ENCODE measurements at regions not wholly inside any gene's neighbourhood (a gene's known extent, or its start where the extent isn't known, plus 50 kb on each side); places are given as distances from the start of the nearest gene placed in this dataset.

DNA sequence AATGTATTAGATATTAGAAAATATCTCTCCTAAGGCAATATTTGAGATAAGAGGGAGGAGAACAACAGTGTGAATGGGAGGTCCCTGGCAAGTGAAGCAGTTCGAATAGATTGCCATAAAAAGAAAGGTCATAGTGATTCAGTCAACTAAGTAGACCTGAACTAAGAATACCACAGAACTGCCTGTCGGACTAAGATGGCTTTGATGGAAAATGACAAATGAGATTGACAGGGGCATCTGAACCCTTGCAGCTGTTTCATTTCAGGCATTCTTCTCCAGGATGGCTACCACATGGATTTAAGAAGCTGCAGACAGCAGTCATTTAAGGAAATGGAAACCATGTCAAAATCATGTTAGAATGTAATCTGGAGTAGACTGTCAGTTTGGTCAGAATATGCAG, 308.4 kb upstream of the MEF2C start:
- no peak for TF ChIP-seq ZC3H10 (CRISPR knock-in tag; IDR thresholded peaks at IDR 0.05)
- no peak for TF ChIP-seq ZNF565 (CRISPR knock-in tag; conservative IDR thresholded peaks at IDR 0.05; ENCODE audit: low read depth)
- TF ChIP-seq ISL1 (CRISPR knock-in tag; IDR thresholded peaks at IDR 0.05), result no peak
- TF ChIP-seq, protein P1, sequence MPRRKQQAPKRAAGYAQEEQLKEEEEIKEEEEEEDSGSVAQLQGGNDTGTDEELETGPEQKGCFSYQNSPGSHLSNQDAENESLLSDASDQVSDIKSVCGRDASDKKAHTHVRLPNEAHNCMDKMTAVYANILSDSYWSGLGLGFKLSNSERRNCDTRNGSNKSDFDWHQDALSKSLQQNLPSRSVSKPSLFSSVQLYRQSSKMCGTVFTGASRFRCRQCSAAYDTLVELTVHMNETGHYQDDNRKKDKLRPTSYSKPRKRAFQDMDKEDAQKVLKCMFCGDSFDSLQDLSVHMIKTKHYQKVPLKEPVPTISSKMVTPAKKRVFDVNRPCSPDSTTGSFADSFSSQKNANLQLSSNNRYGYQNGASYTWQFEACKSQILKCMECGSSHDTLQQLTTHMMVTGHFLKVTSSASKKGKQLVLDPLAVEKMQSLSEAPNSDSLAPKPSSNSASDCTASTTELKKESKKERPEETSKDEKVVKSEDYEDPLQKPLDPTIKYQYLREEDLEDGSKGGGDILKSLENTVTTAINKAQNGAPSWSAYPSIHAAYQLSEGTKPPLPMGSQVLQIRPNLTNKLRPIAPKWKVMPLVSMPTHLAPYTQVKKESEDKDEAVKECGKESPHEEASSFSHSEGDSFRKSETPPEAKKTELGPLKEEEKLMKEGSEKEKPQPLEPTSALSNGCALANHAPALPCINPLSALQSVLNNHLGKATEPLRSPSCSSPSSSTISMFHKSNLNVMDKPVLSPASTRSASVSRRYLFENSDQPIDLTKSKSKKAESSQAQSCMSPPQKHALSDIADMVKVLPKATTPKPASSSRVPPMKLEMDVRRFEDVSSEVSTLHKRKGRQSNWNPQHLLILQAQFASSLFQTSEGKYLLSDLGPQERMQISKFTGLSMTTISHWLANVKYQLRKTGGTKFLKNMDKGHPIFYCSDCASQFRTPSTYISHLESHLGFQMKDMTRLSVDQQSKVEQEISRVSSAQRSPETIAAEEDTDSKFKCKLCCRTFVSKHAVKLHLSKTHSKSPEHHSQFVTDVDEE (CRISPR knock-in tag; IDR thresholded peaks at IDR 0.05), result no peak
- TF ChIP-seq, protein P2, sequence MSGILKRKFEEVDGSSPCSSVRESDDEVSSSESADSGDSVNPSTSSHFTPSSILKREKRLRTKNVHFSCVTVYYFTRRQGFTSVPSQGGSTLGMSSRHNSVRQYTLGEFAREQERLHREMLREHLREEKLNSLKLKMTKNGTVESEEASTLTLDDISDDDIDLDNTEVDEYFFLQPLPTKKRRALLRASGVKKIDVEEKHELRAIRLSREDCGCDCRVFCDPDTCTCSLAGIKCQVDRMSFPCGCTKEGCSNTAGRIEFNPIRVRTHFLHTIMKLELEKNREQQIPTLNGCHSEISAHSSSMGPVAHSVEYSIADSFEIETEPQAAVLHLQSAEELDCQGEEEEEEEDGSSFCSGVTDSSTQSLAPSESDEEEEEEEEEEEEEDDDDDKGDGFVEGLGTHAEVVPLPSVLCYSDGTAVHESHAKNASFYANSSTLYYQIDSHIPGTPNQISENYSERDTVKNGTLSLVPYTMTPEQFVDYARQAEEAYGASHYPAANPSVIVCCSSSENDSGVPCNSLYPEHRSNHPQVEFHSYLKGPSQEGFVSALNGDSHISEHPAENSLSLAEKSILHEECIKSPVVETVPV (CRISPR knock-in tag; IDR thresholded peaks at IDR 0.05), result no peak
- TF ChIP-seq, protein P3, sequence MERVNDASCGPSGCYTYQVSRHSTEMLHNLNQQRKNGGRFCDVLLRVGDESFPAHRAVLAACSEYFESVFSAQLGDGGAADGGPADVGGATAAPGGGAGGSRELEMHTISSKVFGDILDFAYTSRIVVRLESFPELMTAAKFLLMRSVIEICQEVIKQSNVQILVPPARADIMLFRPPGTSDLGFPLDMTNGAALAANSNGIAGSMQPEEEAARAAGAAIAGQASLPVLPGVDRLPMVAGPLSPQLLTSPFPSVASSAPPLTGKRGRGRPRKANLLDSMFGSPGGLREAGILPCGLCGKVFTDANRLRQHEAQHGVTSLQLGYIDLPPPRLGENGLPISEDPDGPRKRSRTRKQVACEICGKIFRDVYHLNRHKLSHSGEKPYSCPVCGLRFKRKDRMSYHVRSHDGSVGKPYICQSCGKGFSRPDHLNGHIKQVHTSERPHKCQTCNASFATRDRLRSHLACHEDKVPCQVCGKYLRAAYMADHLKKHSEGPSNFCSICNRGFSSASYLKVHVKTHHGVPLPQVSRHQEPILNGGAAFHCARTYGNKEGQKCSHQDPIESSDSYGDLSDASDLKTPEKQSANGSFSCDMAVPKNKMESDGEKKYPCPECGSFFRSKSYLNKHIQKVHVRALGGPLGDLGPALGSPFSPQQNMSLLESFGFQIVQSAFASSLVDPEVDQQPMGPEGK (CRISPR knock-in tag; IDR thresholded peaks at IDR 0.05; ENCODE audit: borderline replicate concordance), result no peak
- TF ChIP-seq, protein P4, sequence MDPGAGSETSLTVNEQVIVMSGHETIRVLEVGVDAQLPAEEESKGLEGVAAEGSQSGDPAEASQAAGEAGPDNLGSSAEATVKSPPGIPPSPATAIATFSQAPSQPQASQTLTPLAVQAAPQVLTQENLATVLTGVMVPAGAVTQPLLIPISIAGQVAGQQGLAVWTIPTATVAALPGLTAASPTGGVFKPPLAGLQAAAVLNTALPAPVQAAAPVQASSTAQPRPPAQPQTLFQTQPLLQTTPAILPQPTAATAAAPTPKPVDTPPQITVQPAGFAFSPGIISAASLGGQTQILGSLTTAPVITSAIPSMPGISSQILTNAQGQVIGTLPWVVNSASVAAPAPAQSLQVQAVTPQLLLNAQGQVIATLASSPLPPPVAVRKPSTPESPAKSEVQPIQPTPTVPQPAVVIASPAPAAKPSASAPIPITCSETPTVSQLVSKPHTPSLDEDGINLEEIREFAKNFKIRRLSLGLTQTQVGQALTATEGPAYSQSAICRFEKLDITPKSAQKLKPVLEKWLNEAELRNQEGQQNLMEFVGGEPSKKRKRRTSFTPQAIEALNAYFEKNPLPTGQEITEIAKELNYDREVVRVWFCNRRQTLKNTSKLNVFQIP (CRISPR knock-in tag; IDR thresholded peaks at IDR 0.05; ENCODE audit: borderline replicate concordance, low read depth), result no peak
- TF ChIP-seq BACH2 (CRISPR knock-in tag; IDR thresholded peaks at IDR 0.05; ENCODE audit: borderline replicate concordance), result no peak
- TF ChIP-seq OSR1 (CRISPR knock-in tag; IDR thresholded peaks at IDR 0.05), result no peak
- no peak for TF ChIP-seq TOX (CRISPR knock-in tag; IDR thresholded peaks at IDR 0.05; ENCODE audit: borderline replicate concordance)
- no peak for TF ChIP-seq RARB (CRISPR knock-in tag; IDR thresholded peaks at IDR 0.05)
- no peak for TF ChIP-seq TCF4 (CRISPR knock-in tag; IDR thresholded peaks at IDR 0.05; ENCODE audit: borderline replicate concordance)
- TF ChIP-seq ZFP3 (CRISPR knock-in tag; IDR thresholded peaks at IDR 0.05), result no peak
- TF ChIP-seq PPARA (CRISPR knock-in tag; IDR thresholded peaks at IDR 0.05; ENCODE audit: borderline replicate concordance), result no peak
- no peak for TF ChIP-seq GLIS3 (CRISPR knock-in tag; IDR thresholded peaks at IDR 0.05)
- ATAC-seq, result no peak

DNA sequence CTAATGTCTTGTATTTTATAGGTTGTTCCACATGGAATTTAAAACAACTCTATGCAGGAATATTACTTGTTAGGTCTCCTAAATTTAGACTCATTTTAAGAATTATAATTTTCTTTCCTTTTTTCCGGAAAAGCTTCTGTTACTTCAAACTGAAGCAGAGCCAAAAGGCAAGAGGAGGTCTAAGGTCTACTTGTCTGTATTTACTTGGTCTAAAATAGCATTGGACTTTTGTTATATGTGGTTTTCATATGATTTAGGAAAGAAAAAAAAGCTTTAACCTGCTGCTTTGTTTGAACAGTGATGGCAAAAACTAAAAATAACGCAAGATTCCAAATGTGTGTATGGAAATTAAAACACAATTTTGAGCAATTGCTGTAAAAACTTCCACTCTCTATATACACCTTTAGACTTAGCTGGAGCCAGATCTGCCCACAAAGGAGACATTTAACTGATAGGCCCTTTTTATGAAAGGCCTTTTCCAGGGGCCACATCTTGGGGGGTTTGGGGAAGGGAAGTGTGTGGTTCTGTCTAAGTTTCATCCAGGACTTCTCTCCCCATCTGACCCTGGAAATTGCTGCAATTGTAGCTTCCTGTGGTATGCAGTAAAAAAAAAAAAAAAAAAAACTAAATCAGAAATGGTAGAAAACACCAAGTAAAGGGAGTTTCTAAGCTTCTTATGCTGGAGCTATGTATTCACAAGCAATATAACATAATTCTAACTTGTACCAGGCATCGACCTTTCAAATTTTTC, 307.7 kb upstream of the MEF2C start:
- ATAC-seq, result no peak
- no peak for TF ChIP-seq ZC3H10 (CRISPR knock-in tag; IDR thresholded peaks at IDR 0.05)
- TF ChIP-seq TOX (CRISPR knock-in tag; IDR thresholded peaks at IDR 0.05; ENCODE audit: borderline replicate concordance), result no peak
- TF ChIP-seq, protein P4 (CRISPR knock-in tag; IDR thresholded peaks at IDR 0.05; ENCODE audit: borderline replicate concordance, low read depth), result no peak

DNA sequence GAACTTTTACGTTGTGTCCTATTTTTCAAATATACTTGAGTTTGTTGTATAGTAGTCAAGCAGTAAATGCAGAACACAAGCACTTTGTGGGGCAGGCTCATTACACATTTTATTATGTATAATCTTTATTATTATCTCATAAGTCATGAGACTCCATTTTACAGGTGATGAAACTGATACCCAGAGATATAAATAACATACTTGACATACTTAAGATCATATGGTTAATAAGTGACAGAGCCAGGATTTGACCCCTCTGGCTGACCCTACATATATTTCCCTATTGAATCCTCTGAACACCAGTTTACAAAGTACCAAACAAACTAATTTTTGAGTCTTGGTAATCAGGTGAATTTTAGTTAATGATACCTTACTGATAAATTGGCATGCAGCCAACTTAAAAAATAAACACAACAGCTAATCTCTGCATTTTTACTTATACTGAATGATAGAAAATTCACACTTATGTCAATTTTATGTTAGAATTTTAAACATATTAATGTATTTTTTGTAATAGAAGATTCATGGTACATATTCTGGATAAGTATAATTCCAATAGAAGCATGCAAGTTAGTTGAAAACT, 305.0 kb upstream of the MEF2C start:
- ATAC-seq, result no peak
- no peak for TF ChIP-seq ISL1 (CRISPR knock-in tag; IDR thresholded peaks at IDR 0.05)
- TF ChIP-seq, protein P4 (CRISPR knock-in tag; IDR thresholded peaks at IDR 0.05; ENCODE audit: borderline replicate concordance, low read depth), result no peak
- TF ChIP-seq ZFP30 (CRISPR knock-in tag; IDR thresholded peaks at IDR 0.05), result no peak
- no peak for TF ChIP-seq ZNF565 (CRISPR knock-in tag; conservative IDR thresholded peaks at IDR 0.05; ENCODE audit: low read depth)
- TF ChIP-seq CSDC2 (CRISPR knock-in tag; IDR thresholded peaks at IDR 0.05), result no peak
- no peak for TF ChIP-seq ZNF70 (CRISPR knock-in tag; IDR thresholded peaks at IDR 0.05)
